ENCODE measurements at regions not wholly inside any gene's neighbourhood (a gene's known extent, or its start where the extent isn't known, plus 50 kb on each side); places are given as distances from the start of the nearest gene placed in this dataset.

- H3K4me3 ChIP-seq (ENCODE audit: low read depth, low read length): no peak overlapping the region
- no peak for DNase-seq (ENCODE audit: low read depth)
- no peak for TF ChIP-seq CTCF (conservative IDR thresholded peaks at IDR 0.05; ENCODE audit: low read depth, low read length)
Observed at GRCh38 chr22:47750086-47750485, 987.6 kb downstream of the TBC1D22A start.

- H3K4me3 ChIP-seq (ENCODE audit: low read depth, low read length): no peak overlapping the region
- no peak for TF ChIP-seq CTCF (conservative IDR thresholded peaks at IDR 0.05; ENCODE audit: low read depth, low read length)
- DNase-seq (ENCODE audit: low read depth): no peak
Observed at GRCh38 chr22:47748957-47749356, 986.5 kb downstream of the TBC1D22A start.

- DNase-seq (ENCODE audit: low read depth): no peak
- TF ChIP-seq CTCF (conservative IDR thresholded peaks at IDR 0.05; ENCODE audit: low read depth, low read length): no peak
- no peak overlapping the region for H3K4me3 ChIP-seq (ENCODE audit: low read depth, low read length)
Observed at GRCh38 chr22:47748271-47748670, 985.8 kb downstream of the TBC1D22A start.

GRCh38 chr22:47740109-47740805 lies 977.8 kb downstream of the TBC1D22A start:
- H3K4me3 ChIP-seq (ENCODE audit: low read depth, low read length): no peak overlapping the region
- TF ChIP-seq CTCF (conservative IDR thresholded peaks at IDR 0.05; ENCODE audit: low read depth, low read length): no peak
- no peak for DNase-seq (ENCODE audit: low read depth)

- H3K4me3 ChIP-seq (ENCODE audit: low read depth, low read length): no peak overlapping the region
- TF ChIP-seq CTCF (conservative IDR thresholded peaks at IDR 0.05; ENCODE audit: low read depth, low read length): no peak
- no peak for DNase-seq (ENCODE audit: low read depth)
Observed at GRCh38 chr22:47739291-47740015, 977.0 kb downstream of the TBC1D22A start.

GRCh38 chr22:47738472-47739013 lies 976.1 kb downstream of the TBC1D22A start:
- no peak overlapping the region for H3K4me3 ChIP-seq (ENCODE audit: low read depth, low read length)
- DNase-seq (ENCODE audit: low read depth): no peak
- no peak for TF ChIP-seq CTCF (conservative IDR thresholded peaks at IDR 0.05; ENCODE audit: low read depth, low read length)
